ENCODE measurements at regions not wholly inside any gene's neighbourhood (a gene's known extent, or its start where the extent isn't known, plus 50 kb on each side); places are given as distances from the start of the nearest gene placed in this dataset.

GRCh38 chr5:34486160-34486848 lies 169.8 kb upstream of the RAI14 start:
- peak; percentile 16 to 45 for DNase-seq (ENCODE audit: low read depth in 2 of 2)

- no peak for DNase-seq (ENCODE audit: low read depth in 2 of 2)
Measured at GRCh38 chr5:34486849-34487158, 169.3 kb upstream of the RAI14 start.

- DNase-seq (ENCODE audit: low read depth in 2 of 2), result no peak
Measured at GRCh38 chr5:34487159-34487879, 168.8 kb upstream of the RAI14 start.

- DNase-seq (ENCODE audit: low read depth in 2 of 2), result no peak
Measured at GRCh38 chr5:34487956-34488355, 168.2 kb upstream of the RAI14 start.

- no peak for DNase-seq (ENCODE audit: low read depth in 2 of 2)
Measured at GRCh38 chr5:34488984-34489383, 167.1 kb upstream of the RAI14 start.

GRCh38 chr5:34490506-34491250 lies 165.4 kb upstream of the RAI14 start:
- DNase-seq (ENCODE audit: low read depth in 2 of 2), result no peak

GRCh38 chr5:34491251-34491620 lies 164.9 kb upstream of the RAI14 start:
- no peak for DNase-seq (ENCODE audit: low read depth in 2 of 2)

GRCh38 chr5:34494111-34494755 lies 161.9 kb upstream of the RAI14 start:
- no peak for DNase-seq (ENCODE audit: low read depth in 2 of 2)

GRCh38 chr5:34495178-34495577 lies 160.9 kb upstream of the RAI14 start:
- no peak for DNase-seq (ENCODE audit: low read depth in 2 of 2)

- DNase-seq (ENCODE audit: low read depth in 2 of 2), result no peak
Measured at GRCh38 chr5:34496260-34496691, 159.9 kb upstream of the RAI14 start.

- DNase-seq (ENCODE audit: low read depth in 2 of 2), result no peak
Measured at GRCh38 chr5:34496701-34497469, 159.2 kb upstream of the RAI14 start.

GRCh38 chr5:34497470-34497808 lies 158.7 kb upstream of the RAI14 start:
- no peak for DNase-seq (ENCODE audit: low read depth in 2 of 2)

- no peak for DNase-seq (ENCODE audit: low read depth in 2 of 2)
Measured at GRCh38 chr5:34498572-34498971, 157.6 kb upstream of the RAI14 start.

GRCh38 chr5:34499001-34499734 lies 157.0 kb upstream of the RAI14 start:
- DNase-seq (ENCODE audit: low read depth in 2 of 2), result peak in 1 of 2 donors; percentile 7

GRCh38 chr5:34500236-34500847 lies 155.8 kb upstream of the RAI14 start:
- DNase-seq (ENCODE audit: low read depth in 2 of 2), result no peak

- no peak for DNase-seq (ENCODE audit: low read depth in 2 of 2)
Measured at GRCh38 chr5:34501016-34501415, 155.1 kb upstream of the RAI14 start.

GRCh38 chr5:34501840-34502239 lies 154.3 kb upstream of the RAI14 start:
- no peak for DNase-seq (ENCODE audit: low read depth in 2 of 2)

- DNase-seq (ENCODE audit: low read depth in 2 of 2), result no peak
Measured at GRCh38 chr5:34502581-34502980, 153.5 kb upstream of the RAI14 start.

- no peak for DNase-seq (ENCODE audit: low read depth in 2 of 2)
Measured at GRCh38 chr5:34503379-34504253, 152.5 kb upstream of the RAI14 start.

GRCh38 chr5:34504967-34505366 lies 151.2 kb upstream of the RAI14 start:
- DNase-seq (ENCODE audit: low read depth in 2 of 2), result no peak
